ENCODE measurements at regions not wholly inside any gene's neighbourhood (a gene's known extent, or its start where the extent isn't known, plus 50 kb on each side); places are given as distances from the start of the nearest gene placed in this dataset.

- Histone ChIP-seq H3K79me2 (ENCODE audit: control insufficient read depth, insufficient read depth, low read length) (no peaks in the 10 kb centered on the region), H2AFZ (ENCODE audit: control insufficient read depth, low read depth, low read length) (no peak overlapping the region), H3K4me1 (ENCODE audit: control insufficient read depth, insufficient read depth, low read length) (no peaks in the 10 kb centered on the region), H3K9me3 (replicated peaks; ENCODE audit: control insufficient read depth, insufficient read depth, low read length) (no peaks in the 10 kb centered on the region), H3K9ac (ENCODE audit: control insufficient read depth, insufficient read depth, low read length) (no peak overlapping the region), H4K20me1 (ENCODE audit: control insufficient read depth, insufficient read depth) (no peaks in the 10 kb centered on the region), H3K27ac (ENCODE audit: control insufficient read depth, insufficient read depth) (no peak overlapping the region), H3K36me3 (ENCODE audit: control insufficient read depth in 2 of 2, insufficient read depth in 2 of 2, low read length in 1 of 2) (no peaks in the 10 kb centered on the region), H3K27me3 (replicated peaks in 1 of 2; ENCODE audit: control insufficient read depth in 2 of 2, insufficient read depth in 2 of 2, low read length in 1 of 2) (no peaks in the 10 kb centered on the region; a peak in 1 of 4 replicates), H3K4me2 (ENCODE audit: control insufficient read depth, insufficient read depth) (no peak overlapping the region), H3K4me3 (no peak overlapping the region)
- in situ Hi-C loops (cut with MboI), result no loop called here
- BruUV-seq (replicated peaks), result no TSS peak
- ChIA-PET RAD21 (ENCODE audit: unreplicated experiment) (no interaction called here), SMC1A (ENCODE audit: uncharacterized antibody, unreplicated experiment) (no interaction called here), POLR2A (no interaction called here), CTCF (no interaction called here)
- no peak for TF ChIP-seq KDM1A (IDR thresholded peaks at IDR 0.05; ENCODE audit: borderline replicate concordance)
- no peak for TF ChIP-seq SREBF1 (IDR thresholded peaks at IDR 0.05; ENCODE audit: low read length)
- TF ChIP-seq ELK1 (IDR thresholded peaks at IDR 0.05; ENCODE audit: low read depth, low read length), result no peak
- TF ChIP-seq CBX3 (IDR thresholded peaks at IDR 0.05; ENCODE audit: borderline replicate concordance, low read depth), result no peak
- TF ChIP-seq SMAD5 (IDR thresholded peaks at IDR 0.05; ENCODE audit: low read depth), result no peak
- no peak for TF ChIP-seq POU2F2 (IDR thresholded peaks at IDR 0.05; ENCODE audit: borderline replicate concordance, low read depth, low read length)
- no peak for TF ChIP-seq FOS (IDR thresholded peaks at IDR 0.05; ENCODE audit: borderline replicate concordance, extremely low read depth, insufficient read length)
- no peak for TF ChIP-seq ZBED1 (IDR thresholded peaks at IDR 0.05; ENCODE audit: borderline replicate concordance)
- no peak for TF ChIP-seq NR2C1 (IDR thresholded peaks at IDR 0.05)
- no peak for TF ChIP-seq CHD4 (IDR thresholded peaks at IDR 0.05)
- TF ChIP-seq IRF3 (IDR thresholded peaks at IDR 0.05), result no peak
- TF ChIP-seq RFX5 (IDR thresholded peaks at IDR 0.05; ENCODE audit: low read depth, low read length), result no peak
- intact Hi-C loops (cut with micrococcal nuclease; ENCODE audit: unreplicated experiment), result no loop called here
- FAIRE-seq (no peak), DNase-seq (ENCODE audit: low read depth, low spot score) (no peak), ATAC-seq (no peak)
- 0% methylated on average over 1 of the region's 1 CpG for WGBS (ENCODE audit: insufficient coverage, insufficient replicate concordance, low lambda C conversion rate, missing lambda C conversion rate)
Observed at GRCh38 chr11:69996451-69996850, 81.7 kb upstream of the ANO1 start.

Data from GM12878 (cell line).